CD4-positive, alpha-beta memory T cell (primary cell): ENCODE measurements at regions not wholly inside any gene's neighbourhood (a gene's known extent, or its start where the extent isn't known, plus 50 kb on each side); places are given as distances from the start of the nearest gene placed in this dataset.

Experiments used
- CTCF ChIA-PET: fragments of 350-600 bp; sonication (Branson Sonifier 250); formaldehyde crosslinking; loops from one replicate; lab custom pipeline; 2021; ENCODE audit warnings: inconsistent platforms; ENCODE audit not compliant: partially characterized antibody; lab: Charles Lee
- POLR2A ChIA-PET: fragments of 350-600 bp; sonication (Branson Sonifier 250); formaldehyde crosslinking; loops from one replicate; lab custom pipeline; 2021; ENCODE audit not compliant: partially characterized antibody; lab: Charles Lee
- DNase-seq, 5 donors: peaks; one replicate each; pipeline versions ENCODE4 v3.0.0 to v3.0.0-alpha.2; 2020 to 2022; ENCODE audit warnings: mixed read lengths in 1 of 5
- H3K27ac ChIP-seq: one replicate; pipeline ENCODE4 v1.7.0; 2013; ENCODE audit warnings: low read depth, low read length
- H3K27me3 ChIP-seq: 2 replicates; pipeline ENCODE4 v1.7.0; 2013; ENCODE audit warnings: mild to moderate bottlenecking, low read length, moderate library complexity; ENCODE audit not compliant: insufficient read depth
- H3K36me3 ChIP-seq: 2 replicates; pipeline ENCODE4 v1.7.0; 2013; ENCODE audit warnings: mild to moderate bottlenecking, low read length, moderate library complexity; ENCODE audit not compliant: insufficient read depth
- H3K4me1 ChIP-seq: 2 replicates; pipeline ENCODE4 v1.7.0; 2013; ENCODE audit warnings: mild to moderate bottlenecking, low read length, moderate library complexity; ENCODE audit not compliant: insufficient read depth
- H3K4me3 ChIP-seq, 2 donors: one replicate each; pipeline ENCODE4 v1.7.0; 2013; ENCODE audit warnings: low read length in 2 of 2, mild to moderate bottlenecking in 1 of 2
- H3K9me3 ChIP-seq, 2 donors: one replicate each; pipeline ENCODE4 v1.7.0; 2013; ENCODE audit warnings: low read length in 2 of 2, control low read depth in 1 of 2; ENCODE audit not compliant: control insufficient read depth in 1 of 2
- H3K27ac Mint-ChIP-seq, 7 donors: one replicate each; pipeline ENCODE4 v1.8.0; 2020 to 2021; ENCODE audit warnings: mixed read lengths in 7 of 7, mild to moderate bottlenecking in 6 of 7, inconsistent platforms in 3 of 7, moderate library complexity in 3 of 7
- H3K27me3 Mint-ChIP-seq, 2 donors: one replicate each; pipeline ENCODE4 v1.8.0; 2020 to 2021; ENCODE audit warnings: mixed read lengths in 2 of 2
- H3K36me3 Mint-ChIP-seq, 2 donors: one replicate each; pipeline ENCODE4 v1.8.0; 2020 to 2021; ENCODE audit warnings: mixed read lengths in 2 of 2, inconsistent platforms in 1 of 2, mild to moderate bottlenecking in 1 of 2
- H3K4me1 Mint-ChIP-seq, 4 donors: one replicate each; pipeline ENCODE4 v1.8.0; 2020 to 2021; ENCODE audit warnings: mixed read lengths in 4 of 4, mild to moderate bottlenecking in 1 of 4
- H3K4me3 Mint-ChIP-seq, 8 donors: one replicate each; pipeline ENCODE4 v1.8.0; 2020 to 2021; ENCODE audit warnings: mixed read lengths in 8 of 8, mild to moderate bottlenecking in 7 of 8, moderate library complexity in 6 of 8, inconsistent platforms in 3 of 8
- H3K9me3 Mint-ChIP-seq, 8 donors: one replicate each; pipeline ENCODE4 v1.8.0; 2020 to 2021; ENCODE audit warnings: mixed read lengths in 8 of 8, mild to moderate bottlenecking in 5 of 8, inconsistent platforms in 3 of 8, moderate library complexity in 1 of 8
- intact Hi-C: fragments of 100-400 bp; cut with micrococcal nuclease; formaldehyde crosslinking; loops from one replicate; pipeline ENCODE4 v1.15.1; 2023

DNA sequence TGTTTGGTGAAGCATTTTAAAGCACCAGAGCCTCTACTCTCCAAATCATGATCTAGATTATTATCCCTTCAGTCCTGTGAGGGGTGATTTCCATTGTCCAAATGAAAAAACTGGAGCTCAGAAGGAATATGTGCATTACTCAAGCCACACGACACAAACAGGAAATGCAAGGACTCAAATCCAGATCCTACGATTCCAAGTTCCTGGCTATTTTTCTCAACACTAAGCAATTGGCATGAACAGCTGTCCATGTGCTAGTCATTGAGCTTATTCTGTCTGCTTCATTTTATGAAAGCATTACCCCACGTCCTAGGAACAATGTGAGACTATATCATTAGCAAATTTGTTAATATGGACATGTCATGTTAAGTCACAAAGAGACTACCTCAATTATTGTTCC is 273.1 kb upstream of the LYPLAL1 start:
- Histone ChIP-seq H3K27me3 (no peaks in the 10 kb centered on the region), H3K27ac (no peak overlapping the region), H3K36me3 (no peaks in the 10 kb centered on the region), H3K4me3 (no peak overlapping the region), H3K4me1 (no peaks in the 10 kb centered on the region), H3K9me3 (no peaks in the 10 kb centered on the region)
- intact Hi-C loops, result no loop called here
- Mint-ChIP-seq H3K4me1 (no peaks in the 10 kb centered on the region), H3K4me3 (no peak overlapping the region), H3K27ac (no peak overlapping the region), H3K9me3 (peaks cover 0 to 4% (median 1%) of the 10 kb centered on the region in 8 donors), H3K27me3 (no peaks in the 10 kb centered on the region), H3K36me3 (no peaks in the 10 kb centered on the region)
- ChIA-PET CTCF (no interaction called here), POLR2A (no interaction called here)
- no peak for DNase-seq

GRCh38 chr1:218904416-218904815 is 269.3 kb upstream of the LYPLAL1 start:
- no peaks in the 10 kb centered on the region for H3K27me3 ChIP-seq
- no peak overlapping the region for H3K4me3 Mint-ChIP-seq
- ChIA-PET POLR2A (no interaction called here), CTCF (no interaction called here)
- no peak overlapping the region for H3K27ac ChIP-seq
- H3K4me3 ChIP-seq, result no peak overlapping the region
- no peaks in the 10 kb centered on the region for H3K4me1 Mint-ChIP-seq
- H3K9me3 ChIP-seq, result no peaks in the 10 kb centered on the region
- H3K36me3 ChIP-seq, result no peaks in the 10 kb centered on the region
- H3K27ac Mint-ChIP-seq, result no peak overlapping the region
- no peaks in the 10 kb centered on the region for H3K4me1 ChIP-seq
- peaks cover 0 to 5% (median 1%) of the 10 kb centered on the region in 8 donors for H3K9me3 Mint-ChIP-seq
- H3K36me3 Mint-ChIP-seq, result no peaks in the 10 kb centered on the region
- DNase-seq, result no peak
- intact Hi-C loops, result no loop called here
- no peaks in the 10 kb centered on the region for H3K27me3 Mint-ChIP-seq

DNA sequence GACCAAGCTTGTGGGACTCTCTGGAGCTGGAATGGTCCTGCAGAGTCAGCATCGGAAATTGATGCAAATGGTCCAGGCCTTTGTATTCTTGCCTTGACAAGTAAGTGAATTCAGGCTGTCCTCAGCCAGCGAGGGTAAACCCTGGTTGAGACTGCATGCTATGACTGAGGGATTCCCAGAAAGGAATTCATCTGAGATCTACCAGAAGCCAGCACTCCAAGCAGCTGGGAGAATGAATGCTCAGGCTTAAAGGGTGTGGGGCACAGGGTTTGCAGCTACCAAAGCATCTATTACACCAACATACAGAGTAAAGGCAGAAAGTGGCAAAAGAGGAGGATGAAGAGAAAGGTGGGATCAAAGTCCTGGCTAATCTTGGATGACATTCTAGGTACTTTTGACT is 257.0 kb upstream of the LYPLAL1 start:
- Histone ChIP-seq H3K4me1 (no peaks in the 10 kb centered on the region), H3K9me3 (no peaks in the 10 kb centered on the region), H3K36me3 (no peaks in the 10 kb centered on the region), H3K27ac (no peak overlapping the region), H3K4me3 (no peak overlapping the region), H3K27me3 (no peaks in the 10 kb centered on the region)
- Mint-ChIP-seq H3K4me3 (no peak overlapping the region), H3K27ac (no peak overlapping the region), H3K9me3 (peaks cover 0 to 3% (median 0%) of the 10 kb centered on the region in 8 donors), H3K4me1 (no peaks in the 10 kb centered on the region), H3K36me3 (no peaks in the 10 kb centered on the region), H3K27me3 (no peaks in the 10 kb centered on the region)
- POLR2A ChIA-PET, result no interaction called here
- intact Hi-C loops, result no loop called here
- CTCF ChIA-PET, result no interaction called here
- no peak for DNase-seq

- no peaks in the 10 kb centered on the region for H3K9me3 ChIP-seq
- Mint-ChIP-seq H3K4me1 (no peaks in the 10 kb centered on the region), H3K27me3 (no peaks in the 10 kb centered on the region), H3K27ac (no peak overlapping the region), H3K36me3 (no peaks in the 10 kb centered on the region), H3K9me3 (peaks cover 0 to 9% (median 0%) of the 10 kb centered on the region in 8 donors), H3K4me3 (no peak overlapping the region)
- ChIA-PET CTCF (no interaction called here), POLR2A (no interaction called here)
- no peak overlapping the region for H3K4me3 ChIP-seq
- intact Hi-C loops, result no loop called here
- no peak overlapping the region for H3K27ac ChIP-seq
- H3K36me3 ChIP-seq, result no peaks in the 10 kb centered on the region
- H3K27me3 ChIP-seq, result no peaks in the 10 kb centered on the region
- DNase-seq, result no peak
- no peaks in the 10 kb centered on the region for H3K4me1 ChIP-seq
Measured at GRCh38 chr1:218917656-218918055, 256.0 kb upstream of the LYPLAL1 start.

GRCh38 chr1:218925777-218926176 is 247.9 kb upstream of the LYPLAL1 start:
- H3K4me1 Mint-ChIP-seq, result no peaks in the 10 kb centered on the region
- no peak overlapping the region for H3K4me3 ChIP-seq
- no peaks in the 10 kb centered on the region for H3K36me3 Mint-ChIP-seq
- H3K36me3 ChIP-seq, result no peaks in the 10 kb centered on the region
- intact Hi-C loops, result no loop called here
- peaks cover 0 to 13% (median 3%) of the 10 kb centered on the region in 8 donors for H3K9me3 Mint-ChIP-seq
- DNase-seq, result no peak
- ChIA-PET POLR2A (no interaction called here), CTCF (no interaction called here)
- no peaks in the 10 kb centered on the region for H3K9me3 ChIP-seq
- no peak overlapping the region for H3K27ac ChIP-seq
- no peaks in the 10 kb centered on the region for H3K27me3 ChIP-seq
- no peak overlapping the region for H3K4me3 Mint-ChIP-seq
- H3K4me1 ChIP-seq, result no peaks in the 10 kb centered on the region
- H3K27ac Mint-ChIP-seq, result no peak overlapping the region
- no peaks in the 10 kb centered on the region for H3K27me3 Mint-ChIP-seq

GRCh38 chr1:218926631-218927030 is 247.0 kb upstream of the LYPLAL1 start:
- Histone ChIP-seq H3K27me3 (no peaks in the 10 kb centered on the region), H3K27ac (no peak overlapping the region), H3K9me3 (no peaks in the 10 kb centered on the region), H3K36me3 (no peaks in the 10 kb centered on the region), H3K4me3 (no peak overlapping the region), H3K4me1 (no peaks in the 10 kb centered on the region)
- H3K27ac Mint-ChIP-seq, result no peak overlapping the region
- H3K27me3 Mint-ChIP-seq, result no peaks in the 10 kb centered on the region
- peaks cover 0 to 13% (median 3%) of the 10 kb centered on the region in 8 donors for H3K9me3 Mint-ChIP-seq
- H3K4me1 Mint-ChIP-seq, result no peaks in the 10 kb centered on the region
- DNase-seq, result no peak
- no peaks in the 10 kb centered on the region for H3K36me3 Mint-ChIP-seq
- no peak overlapping the region for H3K4me3 Mint-ChIP-seq
- POLR2A ChIA-PET, result no interaction called here
- CTCF ChIA-PET, result no interaction called here
- intact Hi-C loops, result no loop called here

DNA sequence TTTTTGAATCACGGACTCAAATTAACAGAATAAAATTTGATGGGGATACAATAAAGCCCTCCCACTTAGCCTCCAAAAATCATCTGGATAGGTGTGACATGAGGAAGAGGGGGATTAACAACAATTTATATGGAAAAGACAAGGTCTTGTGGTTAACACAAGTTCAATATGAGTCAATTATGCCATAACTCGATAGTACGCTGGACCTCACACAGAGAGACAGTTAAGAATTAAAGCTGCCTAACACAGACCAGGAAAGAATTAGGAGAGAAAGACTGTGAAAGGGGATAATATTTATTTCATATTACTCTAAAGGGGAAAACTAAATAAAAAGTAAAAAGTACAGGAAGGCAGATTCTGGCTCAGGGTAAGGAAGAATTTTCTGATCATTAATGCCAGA is 243.7 kb upstream of the LYPLAL1 start:
- CTCF ChIA-PET, result no interaction called here

More for the DNA sequence above, 243.7 kb upstream of the LYPLAL1 start:
- Mint-ChIP-seq H3K4me1 (no peaks in the 10 kb centered on the region), H3K27me3 (no peaks in the 10 kb centered on the region), H3K27ac (no peak overlapping the region), H3K9me3 (peaks cover 0 to 9% (median 0%) of the 10 kb centered on the region in 8 donors), H3K4me3 (no peak overlapping the region), H3K36me3 (no peaks in the 10 kb centered on the region)
- no peak for DNase-seq
- Histone ChIP-seq H3K9me3 (no peaks in the 10 kb centered on the region), H3K27ac (no peak overlapping the region), H3K36me3 (no peaks in the 10 kb centered on the region), H3K27me3 (no peaks in the 10 kb centered on the region), H3K4me1 (no peaks in the 10 kb centered on the region), H3K4me3 (no peak overlapping the region)
- POLR2A ChIA-PET, result no interaction called here
- intact Hi-C loops, result no loop called here
